VCaP (cell line): ENCODE measurements at regions not wholly inside any gene's neighbourhood (a gene's known extent, or its start where the extent isn't known, plus 50 kb on each side); places are given as distances from the start of the nearest gene placed in this dataset.

Source experiments
- H3K27ac ChIP-seq: fragments of 450-650 bp; 2 replicates; pipeline ENCODE4 v1.5.1; 2017
- TF ChIP-seq, protein P1 (sequence below): fragments of 450-650 bp; conservative IDR thresholded peaks from 2 replicates; pipeline ENCODE4 v1.5.1; 2017; ENCODE audit warnings: mild to moderate bottlenecking, moderate library complexity

DNA sequence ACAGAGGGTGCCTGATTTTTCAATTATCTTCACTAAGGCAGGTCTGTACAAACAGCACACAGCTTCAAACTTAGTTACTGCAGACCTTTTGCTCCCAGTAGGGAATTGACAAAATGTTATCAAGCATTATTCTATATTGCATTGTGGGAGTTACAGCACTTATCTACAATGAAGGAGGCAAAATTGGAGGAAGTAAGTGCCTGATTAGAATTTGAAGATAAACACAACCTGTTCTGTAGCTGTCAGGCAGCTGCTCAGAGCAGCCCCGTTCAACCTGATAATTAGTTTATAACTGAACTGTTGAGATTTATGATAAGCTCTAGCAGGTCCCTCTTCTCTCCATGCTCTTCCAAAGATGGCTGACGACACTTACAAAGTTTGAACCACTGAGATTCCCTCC is 364.4 kb upstream of the CYRIA start:
- no peak overlapping the region for H3K27ac ChIP-seq
- TF ChIP-seq, protein P1, sequence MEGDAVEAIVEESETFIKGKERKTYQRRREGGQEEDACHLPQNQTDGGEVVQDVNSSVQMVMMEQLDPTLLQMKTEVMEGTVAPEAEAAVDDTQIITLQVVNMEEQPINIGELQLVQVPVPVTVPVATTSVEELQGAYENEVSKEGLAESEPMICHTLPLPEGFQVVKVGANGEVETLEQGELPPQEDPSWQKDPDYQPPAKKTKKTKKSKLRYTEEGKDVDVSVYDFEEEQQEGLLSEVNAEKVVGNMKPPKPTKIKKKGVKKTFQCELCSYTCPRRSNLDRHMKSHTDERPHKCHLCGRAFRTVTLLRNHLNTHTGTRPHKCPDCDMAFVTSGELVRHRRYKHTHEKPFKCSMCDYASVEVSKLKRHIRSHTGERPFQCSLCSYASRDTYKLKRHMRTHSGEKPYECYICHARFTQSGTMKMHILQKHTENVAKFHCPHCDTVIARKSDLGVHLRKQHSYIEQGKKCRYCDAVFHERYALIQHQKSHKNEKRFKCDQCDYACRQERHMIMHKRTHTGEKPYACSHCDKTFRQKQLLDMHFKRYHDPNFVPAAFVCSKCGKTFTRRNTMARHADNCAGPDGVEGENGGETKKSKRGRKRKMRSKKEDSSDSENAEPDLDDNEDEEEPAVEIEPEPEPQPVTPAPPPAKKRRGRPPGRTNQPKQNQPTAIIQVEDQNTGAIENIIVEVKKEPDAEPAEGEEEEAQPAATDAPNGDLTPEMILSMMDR: no peak

DNA sequence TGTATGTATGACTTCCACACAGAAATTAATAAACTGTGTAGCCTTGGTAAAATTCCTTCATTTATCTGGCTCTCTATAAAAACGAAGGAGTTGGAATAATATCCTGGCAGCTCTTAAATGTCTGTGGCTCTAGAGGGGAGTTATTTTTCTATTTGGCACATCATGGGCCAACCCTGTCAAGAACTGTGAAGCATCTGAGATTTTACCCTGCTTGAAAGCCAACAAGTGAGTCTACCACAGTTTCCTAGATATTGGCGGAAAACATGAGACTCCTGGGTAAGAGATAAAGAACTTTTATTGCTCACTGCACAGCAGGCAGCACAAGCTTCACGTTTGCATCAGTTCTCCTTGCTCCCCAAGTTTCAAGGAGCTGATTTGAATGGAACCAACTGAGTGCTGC is 346.7 kb upstream of the CYRIA start:
- H3K27ac ChIP-seq: no peak overlapping the region
- TF ChIP-seq, protein P1: no peak

DNA sequence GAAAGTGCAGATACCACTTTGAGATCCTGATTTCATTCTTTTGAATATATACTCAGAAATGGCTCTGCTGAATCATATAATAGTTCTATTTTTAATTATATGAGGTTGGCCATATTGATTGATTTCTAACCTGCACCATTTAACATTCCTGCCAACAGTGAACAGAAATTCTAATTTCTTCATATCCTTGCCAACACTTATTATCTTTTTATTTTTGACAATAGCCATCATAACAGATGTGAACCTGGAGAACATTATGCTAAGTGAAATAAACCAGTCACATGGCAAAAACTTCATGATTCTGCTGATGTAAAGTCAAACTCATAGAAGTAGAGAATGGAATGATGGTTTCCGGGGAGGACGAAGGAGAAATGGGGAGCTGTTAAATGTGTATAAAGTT is 344.5 kb upstream of the CYRIA start:
- TF ChIP-seq, protein P1: no peak

DNA sequence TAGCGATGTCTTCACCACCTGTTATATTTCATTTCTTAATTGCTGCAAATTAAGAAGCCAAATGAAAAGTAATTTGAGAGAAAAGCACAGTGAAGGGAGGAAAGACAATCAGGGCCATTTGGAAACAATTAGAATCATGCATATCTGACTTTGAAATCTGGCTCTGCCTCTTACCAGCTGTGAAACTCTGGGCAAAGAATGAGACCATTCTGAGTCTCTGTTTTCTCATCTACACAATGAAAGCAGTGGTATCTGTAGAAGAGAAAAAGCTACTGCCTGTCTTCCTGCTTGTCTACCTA is 334.5 kb upstream of the CYRIA start:
- no peak overlapping the region for H3K27ac ChIP-seq
- TF ChIP-seq, protein P1: no peak

More for the DNA sequence above, 344.5 kb upstream of the CYRIA start:
- no peak overlapping the region for H3K27ac ChIP-seq

DNA sequence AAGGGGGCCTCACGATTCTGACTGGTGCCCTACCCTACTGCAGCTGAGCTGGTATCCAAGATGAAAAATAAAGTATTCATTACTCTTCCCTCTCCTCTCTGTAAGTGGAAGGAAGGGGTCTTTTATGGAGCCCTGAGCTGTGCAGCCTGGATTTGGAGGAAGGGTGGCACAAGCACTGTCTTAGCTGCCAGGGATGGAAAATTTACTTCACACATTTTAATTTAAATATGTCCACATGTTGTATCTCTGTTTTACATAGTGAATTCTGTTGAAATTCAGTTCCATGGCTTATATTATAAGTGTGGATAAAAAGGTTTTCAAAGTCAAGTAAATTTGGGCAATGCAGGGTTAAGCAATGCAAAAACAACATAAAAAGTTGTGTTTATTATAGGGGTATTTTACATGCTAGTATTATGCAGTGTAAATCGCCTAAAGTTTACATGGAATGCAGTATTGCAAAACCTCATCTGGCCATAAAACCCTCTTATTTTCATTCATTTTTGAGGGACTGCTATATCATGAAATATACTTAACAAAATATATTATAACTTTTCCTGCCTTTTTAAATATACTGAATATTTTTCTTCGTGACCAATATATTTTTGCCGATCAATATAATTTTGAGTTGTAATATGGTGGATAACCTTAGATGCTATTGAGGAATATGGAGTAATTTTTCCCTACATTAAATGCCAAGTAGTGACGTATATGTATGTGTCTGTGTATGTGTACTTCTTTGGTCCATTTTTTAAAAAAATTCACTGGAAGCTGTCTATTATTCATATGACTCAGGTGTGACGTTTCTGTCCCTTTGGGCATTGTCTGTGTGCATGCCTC is 333.9 kb upstream of the CYRIA start:
- TF ChIP-seq, protein P1: no peak
- H3K27ac ChIP-seq: no peak overlapping the region

DNA sequence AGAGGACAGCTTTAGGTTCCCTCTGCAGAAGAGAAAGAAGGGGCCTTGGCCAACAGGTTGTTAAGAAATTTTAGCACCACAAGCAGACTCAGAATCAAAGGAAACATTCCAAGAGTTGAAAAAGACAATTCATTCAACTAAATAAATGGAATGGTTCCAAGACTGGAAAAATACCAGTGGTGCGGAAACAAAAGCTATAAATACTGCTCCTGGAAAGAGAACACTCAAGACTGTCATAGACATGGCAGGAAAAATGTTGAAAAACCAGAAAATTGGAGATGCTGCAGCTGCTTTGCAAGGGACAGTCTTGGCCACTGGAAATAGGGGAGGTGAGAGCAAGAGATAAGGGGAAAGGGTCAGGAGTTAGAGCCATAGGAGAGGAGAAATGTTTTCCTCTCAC is 312.7 kb upstream of the CYRIA start:
- H3K27ac ChIP-seq: no peak overlapping the region
- TF ChIP-seq, protein P1: no peak

DNA sequence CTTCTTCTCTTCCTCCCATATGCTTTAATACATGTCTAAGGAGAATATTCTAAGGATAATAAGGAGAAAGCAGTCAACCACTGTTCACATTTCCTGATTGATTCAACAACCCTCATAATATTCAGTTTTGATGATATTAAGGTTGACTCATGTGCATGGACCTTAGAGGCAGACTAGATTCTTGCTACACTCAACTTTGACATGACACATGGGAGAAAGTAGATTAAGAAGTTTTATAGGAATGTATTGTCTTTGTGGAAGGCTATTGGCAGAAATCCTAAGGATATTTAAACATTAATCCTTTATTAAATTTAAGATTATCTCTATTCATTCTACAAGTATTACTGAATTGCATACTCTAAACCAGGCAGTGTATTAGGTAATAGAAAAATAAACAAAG is 309.1 kb upstream of the CYRIA start:
- H3K27ac ChIP-seq: no peak overlapping the region
- TF ChIP-seq, protein P1: no peak
